Mesenteric fat pad (tissue), 1 donor: ENCODE measurements at regions not wholly inside any gene's neighbourhood (a gene's known extent, or its start where the extent isn't known, plus 50 kb on each side); places are given as distances from the start of the nearest gene placed in this dataset.
"Not testable (repeated sequence)": the region's sequence is repeated elsewhere in the genome, so short reads cannot be mapped to it uniquely, and the experiment has no call there.

Experiments used
- DNase-seq: peaks from one replicate; pipeline ENCODE4 v3.0.0-alpha.2; 2020; ENCODE audit warnings: low spot score
- donor health status: DM: yes; HTN: yes; CAD: no.

DNA sequence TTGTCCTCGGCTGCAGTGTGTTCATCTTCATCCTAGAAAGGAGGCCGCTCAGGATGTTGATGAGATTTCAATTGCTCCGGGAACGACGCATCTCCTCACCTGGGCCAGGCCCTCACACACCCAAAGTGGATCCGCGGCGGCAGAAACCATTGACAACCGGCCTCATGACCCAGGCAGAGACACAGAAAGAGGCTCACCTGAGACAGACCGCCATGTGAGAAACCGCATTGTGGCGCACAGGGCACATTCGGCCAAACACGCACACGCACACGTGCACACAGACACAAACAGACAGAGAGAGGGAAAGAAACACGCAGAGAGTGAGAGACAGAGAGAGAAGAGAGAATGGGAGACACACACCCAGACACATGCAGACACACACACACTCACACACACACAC is 3879.3 kb downstream of the SRGAP2C start:
- not testable (repeated sequence) for DNase-seq

DNA sequence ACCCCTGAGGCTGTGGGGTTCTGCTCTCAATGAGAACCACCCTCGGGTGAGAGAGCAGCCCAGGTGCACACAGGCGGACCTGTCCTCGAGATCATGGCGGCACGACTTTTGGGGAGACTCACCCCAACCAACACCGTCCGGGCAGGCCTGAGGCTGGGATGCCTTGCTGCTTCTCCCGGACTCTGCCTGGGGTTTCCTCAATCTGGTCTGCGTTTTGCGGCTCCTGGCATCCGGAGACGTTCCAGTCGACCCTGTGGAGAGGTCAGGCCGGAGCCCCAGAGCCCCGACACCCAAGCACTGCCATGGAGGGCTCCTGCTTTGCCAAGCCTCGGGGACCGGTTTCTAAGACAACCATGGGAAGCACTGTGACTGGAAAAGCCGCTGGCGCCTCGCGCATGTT is 3879.7 kb downstream of the SRGAP2C start:
- DNase-seq = no peak

DNA sequence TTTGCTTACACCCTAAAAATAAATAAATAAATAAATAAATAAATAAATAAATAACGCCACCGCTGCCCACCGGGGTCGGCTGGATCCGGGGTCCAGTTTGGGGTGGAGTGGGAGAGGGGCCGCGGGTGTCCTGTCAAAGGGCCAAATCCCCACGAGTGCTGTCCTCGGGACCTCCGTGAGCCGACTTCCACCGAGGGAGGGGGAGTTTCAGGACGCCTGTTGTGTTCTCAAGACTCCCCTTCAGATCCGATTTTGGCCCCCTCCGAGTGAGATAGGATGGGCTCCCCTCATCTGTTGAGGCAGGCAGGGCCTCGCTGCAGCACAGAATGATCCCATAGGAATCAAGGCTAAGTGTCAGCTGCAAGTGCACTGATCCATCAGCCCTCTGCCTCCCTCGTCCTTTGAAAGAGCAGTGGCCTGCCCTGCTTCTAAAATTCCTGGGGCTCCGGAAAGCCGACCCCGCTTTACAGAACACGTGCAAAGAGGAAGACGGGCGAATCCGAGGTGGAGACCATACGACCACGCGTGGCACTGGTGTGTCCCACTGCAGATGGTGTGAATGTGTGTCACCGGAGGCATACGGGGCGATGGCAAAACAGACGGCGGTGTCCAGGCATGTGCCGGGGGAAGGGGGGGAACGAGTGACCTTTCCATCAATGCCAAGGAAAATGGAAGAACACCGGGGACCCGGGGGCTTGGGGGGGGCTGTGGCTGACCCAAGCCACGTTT is 3880.5 kb downstream of the SRGAP2C start:
- DNase-seq = peak; percentile 87

- no peak for DNase-seq
These were observed 3881.0 kb downstream of the SRGAP2C start for GRCh38 chr1:125065821-125066180.

DNA sequence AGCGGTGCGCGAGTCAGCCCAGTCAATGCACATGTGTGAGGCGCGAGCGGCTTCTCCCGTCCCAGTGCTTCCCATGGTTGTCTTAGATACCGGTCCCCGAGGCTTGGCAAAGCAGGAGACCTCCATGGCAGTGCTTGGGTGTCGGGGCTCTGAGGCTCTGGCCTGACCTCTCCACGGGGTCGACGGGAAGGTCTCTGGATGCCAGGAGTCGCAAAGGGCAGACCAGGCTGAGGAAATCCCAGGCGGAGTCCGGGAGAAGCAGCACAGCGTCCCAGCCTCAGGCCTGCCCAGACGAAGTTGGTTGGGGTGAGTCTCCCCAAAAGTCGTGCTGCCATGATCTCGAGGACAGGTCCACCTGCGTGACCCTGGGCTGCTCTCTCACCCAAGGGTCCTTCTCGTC is 3881.6 kb downstream of the SRGAP2C start:
- peak; percentile 81 for DNase-seq

- peak; percentile 84 for DNase-seq
These were observed 3882.1 kb downstream of the SRGAP2C start for GRCh38 chr1:125066849-125067248.

GRCh38 chr1:125080077-125080476 is 3895.3 kb downstream of the SRGAP2C start:
- no peak for DNase-seq

- no peak for DNase-seq
These were observed 3901.2 kb downstream of the SRGAP2C start for GRCh38 chr1:125085720-125086591.

DNA sequence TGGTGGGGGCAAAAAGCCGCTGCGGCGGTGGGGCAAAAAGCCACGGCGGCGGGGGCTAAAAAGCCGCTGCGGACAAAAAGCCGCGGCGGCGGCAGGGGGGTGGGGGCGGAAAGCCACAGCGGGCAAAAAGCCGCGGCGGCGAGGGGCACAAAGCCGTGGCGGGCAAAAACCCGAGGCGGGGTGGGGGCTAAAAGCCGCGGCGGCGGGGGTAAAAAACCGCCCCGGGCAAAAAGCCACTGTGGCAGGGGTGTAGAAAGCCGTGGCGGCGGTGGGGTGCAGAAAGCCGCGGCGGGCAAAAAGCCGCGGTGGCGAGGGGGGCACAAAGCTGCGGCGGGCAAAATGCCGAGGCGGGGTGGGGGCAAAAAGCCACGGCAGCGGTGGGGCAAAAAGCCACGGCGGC is 3901.8 kb downstream of the SRGAP2C start:
- DNase-seq = no peak

GRCh38 chr1:125087247-125087646 is 3902.5 kb downstream of the SRGAP2C start:
- DNase-seq = no peak

GRCh38 chr1:125087691-125088090 is 3902.9 kb downstream of the SRGAP2C start:
- peak; percentile 88 for DNase-seq

- DNase-seq = peak; percentile 88
These were observed 3933.6 kb downstream of the SRGAP2C start for GRCh38 chr1:125118147-125118993.

DNA sequence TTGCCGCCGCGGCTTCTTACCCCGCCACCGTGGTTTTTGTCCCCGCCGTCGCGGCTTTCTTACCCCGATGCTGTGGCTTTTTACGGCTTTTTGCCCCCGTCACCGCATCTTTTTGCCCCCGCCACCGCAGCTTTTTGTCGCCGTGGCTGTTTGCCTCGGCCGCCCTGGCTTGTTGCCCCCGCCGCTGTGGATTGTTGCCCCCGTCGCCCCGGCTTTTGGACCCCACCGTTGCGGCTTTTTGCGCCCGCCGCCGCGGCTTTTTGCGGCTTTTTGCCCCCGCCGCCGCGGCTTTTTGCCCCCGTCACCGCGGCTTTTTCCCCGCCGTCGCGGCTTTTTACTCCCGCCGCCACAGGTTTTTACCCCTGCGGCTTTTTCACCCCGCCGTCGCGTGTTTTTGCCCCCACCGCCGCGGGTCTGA is 3934.3 kb downstream of the SRGAP2C start:
- DNase-seq = no peak

DNA sequence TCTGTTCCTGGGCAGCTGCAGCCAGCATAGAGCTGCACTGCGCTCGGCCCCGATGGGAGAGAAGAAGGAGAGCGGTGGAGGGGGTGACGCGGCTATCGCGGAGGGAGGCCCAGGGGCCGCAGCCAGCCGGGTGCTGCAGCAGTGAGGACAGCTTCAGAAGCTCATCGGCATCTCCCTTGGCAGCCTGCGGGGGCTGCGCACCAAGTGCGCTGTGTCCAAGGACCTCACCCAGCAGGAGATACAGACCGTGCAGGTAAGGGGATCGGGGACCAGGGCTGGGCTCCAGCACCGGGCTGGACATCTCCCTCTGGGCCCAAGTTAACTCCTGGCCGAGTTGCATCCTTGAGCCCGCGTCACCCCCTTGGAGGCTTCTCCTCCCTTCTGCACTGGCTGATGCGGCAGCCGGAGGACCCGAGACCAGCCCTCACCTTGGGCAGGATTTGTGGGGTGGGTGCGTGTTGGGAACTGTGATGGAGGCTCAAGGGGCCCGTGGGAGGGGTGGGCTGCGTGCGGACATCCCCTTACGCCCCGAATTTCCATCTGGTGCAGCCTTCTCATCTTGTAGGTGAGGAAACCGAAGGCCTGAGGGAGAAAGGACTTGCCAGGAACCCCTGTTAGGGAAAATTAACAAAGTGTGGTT is 3934.9 kb downstream of the SRGAP2C start:
- DNase-seq = not testable (repeated sequence)

GRCh38 chr1:125122579-125122978 is 3937.8 kb downstream of the SRGAP2C start:
- not testable (repeated sequence) for DNase-seq
